ENCODE measurements at regions not wholly inside any gene's neighbourhood (a gene's known extent, or its start where the extent isn't known, plus 50 kb on each side); places are given as distances from the start of the nearest gene placed in this dataset.

GRCh38 chr5:40413743-40414142 is 266.0 kb upstream of the PTGER4 start:
- DNase-seq (ENCODE audit: low spot score), result no peak

GRCh38 chr5:40412771-40413170 is 266.9 kb upstream of the PTGER4 start:
- DNase-seq (ENCODE audit: low spot score), result no peak

GRCh38 chr5:40410964-40411635 is 268.6 kb upstream of the PTGER4 start:
- no peak for DNase-seq (ENCODE audit: low spot score)

GRCh38 chr5:40410231-40410861 is 269.4 kb upstream of the PTGER4 start:
- DNase-seq (ENCODE audit: low spot score), result no peak

- no peak for DNase-seq (ENCODE audit: low spot score)
These were observed 270.1 kb upstream of the PTGER4 start for GRCh38 chr5:40409601-40410000.

- no peak for DNase-seq (ENCODE audit: low spot score)
These were observed 272.9 kb upstream of the PTGER4 start for GRCh38 chr5:40406741-40407211.

GRCh38 chr5:40405996-40406740 is 273.5 kb upstream of the PTGER4 start:
- no peak for DNase-seq (ENCODE audit: low spot score)

- no peak for DNase-seq (ENCODE audit: low spot score)
These were observed 274.5 kb upstream of the PTGER4 start for GRCh38 chr5:40405230-40405629.

- no peak for DNase-seq (ENCODE audit: low spot score)
These were observed 275.1 kb upstream of the PTGER4 start for GRCh38 chr5:40404613-40405012.

- DNase-seq (ENCODE audit: low spot score), result no peak
These were observed 277.7 kb upstream of the PTGER4 start for GRCh38 chr5:40402007-40402364.

GRCh38 chr5:40401284-40402006 is 278.3 kb upstream of the PTGER4 start:
- DNase-seq (ENCODE audit: low spot score), result no peak

GRCh38 chr5:40400245-40400644 is 279.5 kb upstream of the PTGER4 start:
- DNase-seq (ENCODE audit: low spot score), result no peak

- no peak for DNase-seq (ENCODE audit: low spot score)
These were observed 280.4 kb upstream of the PTGER4 start for GRCh38 chr5:40399349-40399748.

- DNase-seq (ENCODE audit: low spot score), result no peak
These were observed 281.7 kb upstream of the PTGER4 start for GRCh38 chr5:40397976-40398375.

GRCh38 chr5:40397091-40397490 is 282.6 kb upstream of the PTGER4 start:
- DNase-seq (ENCODE audit: low spot score), result no peak

GRCh38 chr5:40396317-40396716 is 283.4 kb upstream of the PTGER4 start:
- no peak for DNase-seq (ENCODE audit: low spot score)

GRCh38 chr5:40395251-40395650 is 284.5 kb upstream of the PTGER4 start:
- DNase-seq (ENCODE audit: low spot score), result no peak

- DNase-seq (ENCODE audit: low spot score), result no peak
These were observed 285.0 kb upstream of the PTGER4 start for GRCh38 chr5:40394698-40395097.

- no peak for DNase-seq (ENCODE audit: low spot score)
These were observed 288.1 kb upstream of the PTGER4 start for GRCh38 chr5:40391642-40392041.

GRCh38 chr5:40390281-40391149 is 289.2 kb upstream of the PTGER4 start:
- DNase-seq (ENCODE audit: low spot score), result no peak

GRCh38 chr5:40389591-40389990 is 290.1 kb upstream of the PTGER4 start:
- DNase-seq (ENCODE audit: low spot score), result no peak

- DNase-seq (ENCODE audit: low spot score), result no peak
These were observed 293.4 kb upstream of the PTGER4 start for GRCh38 chr5:40386289-40386688.
